ENCODE measurements at regions not wholly inside any gene's neighbourhood (a gene's known extent, or its start where the extent isn't known, plus 50 kb on each side); places are given as distances from the start of the nearest gene placed in this dataset.

GRCh38 chr7:112882991-112883390, 92.8 kb upstream of the TMEM168 start:
- DNase-seq (ENCODE audit: low read depth in 2 of 2) = no peak

GRCh38 chr7:112882511-112882910, 92.3 kb upstream of the TMEM168 start:
- no peak for DNase-seq (ENCODE audit: low read depth in 2 of 2)

GRCh38 chr7:112882022-112882421, 91.8 kb upstream of the TMEM168 start:
- DNase-seq (ENCODE audit: low read depth in 2 of 2) = no peak

GRCh38 chr7:112880818-112881418, 90.7 kb upstream of the TMEM168 start:
- no peak for DNase-seq (ENCODE audit: low read depth in 2 of 2)

GRCh38 chr7:112877691-112878460, 87.7 kb upstream of the TMEM168 start:
- DNase-seq (ENCODE audit: low read depth in 2 of 2) = no peak

- no peak for DNase-seq (ENCODE audit: low read depth in 2 of 2)
Measured at GRCh38 chr7:112876877-112877276, 86.7 kb upstream of the TMEM168 start.

GRCh38 chr7:112874909-112875308, 84.7 kb upstream of the TMEM168 start:
- no peak for DNase-seq (ENCODE audit: low read depth in 2 of 2)

- no peak for DNase-seq (ENCODE audit: low read depth in 2 of 2)
Measured at GRCh38 chr7:112873831-112874553, 83.8 kb upstream of the TMEM168 start.

GRCh38 chr7:112869111-112869774, 79.0 kb upstream of the TMEM168 start:
- DNase-seq (ENCODE audit: low read depth in 2 of 2) = peak; percentile 16 to 43

GRCh38 chr7:112868609-112869008, 78.4 kb upstream of the TMEM168 start:
- DNase-seq (ENCODE audit: low read depth in 2 of 2) = no peak

- no peak for DNase-seq (ENCODE audit: low read depth in 2 of 2)
Measured at GRCh38 chr7:112866424-112866823, 76.2 kb upstream of the TMEM168 start.

GRCh38 chr7:112864380-112864779, 74.2 kb upstream of the TMEM168 start:
- no peak for DNase-seq (ENCODE audit: low read depth in 2 of 2)

GRCh38 chr7:112858838-112859237, 68.6 kb upstream of the TMEM168 start:
- DNase-seq (ENCODE audit: low read depth in 2 of 2) = no peak

GRCh38 chr7:112855227-112855626, 65.0 kb upstream of the TMEM168 start:
- DNase-seq (ENCODE audit: low read depth in 2 of 2) = no peak

GRCh38 chr7:112854169-112854568, 64.0 kb upstream of the TMEM168 start:
- no peak for DNase-seq (ENCODE audit: low read depth in 2 of 2)

GRCh38 chr7:112853422-112853821, 63.2 kb upstream of the TMEM168 start:
- DNase-seq (ENCODE audit: low read depth in 2 of 2) = no peak

GRCh38 chr7:112843151-112843550, 53.0 kb upstream of the TMEM168 start:
- no peak for DNase-seq (ENCODE audit: low read depth in 2 of 2)

Data from stimulated activated CD4-positive, alpha-beta T cell treated with anti-CD3 and anti-CD28 coated beads, Interleukin-12 subunit alpha, Interleukin-12 subunit beta, amount 100 ng/mL, for 24 hours (primary cell).